NT2/D1 (cell line): ENCODE measurements at regions not wholly inside any gene's neighbourhood (a gene's known extent, or its start where the extent isn't known, plus 50 kb on each side); places are given as distances from the start of the nearest gene placed in this dataset.

Experiments used
- DNase-seq: peaks from one replicate; pipeline ENCODE4 v3.0.0-alpha.2; 2011; ENCODE audit warnings: low read depth, low spot score
- H3K27me3 ChIP-seq: 2 replicates; pipeline ENCODE4 v1.6.0; 2011; ENCODE audit warnings: mild to moderate bottlenecking; ENCODE audit not compliant: insufficient read length, insufficient read depth
- H3K36me3 ChIP-seq: 2 replicates; pipeline ENCODE4 v1.6.1; 2011; ENCODE audit warnings: mild to moderate bottlenecking, low read length, mixed read lengths; ENCODE audit not compliant: insufficient read depth, insufficient read length
- H3K4me1 ChIP-seq: 2 replicates; pipeline ENCODE4 v1.5.1; 2011; ENCODE audit not compliant: insufficient read depth, insufficient read length
- H3K4me3 ChIP-seq: 2 replicates; pipeline ENCODE4 v1.5.1; 2011; ENCODE audit warnings: low read depth; ENCODE audit not compliant: insufficient read length
- H3K9ac ChIP-seq: 2 replicates; pipeline ENCODE4 v1.6.0; 2011; ENCODE audit warnings: low read depth; ENCODE audit not compliant: insufficient read length
- H3K9me3 ChIP-seq: 2 replicates; pipeline ENCODE4 v1.5.1; 2011; ENCODE audit warnings: mild to moderate bottlenecking, low read length; ENCODE audit not compliant: insufficient read depth
- SUZ12 ChIP-seq: IDR thresholded peaks from 2 replicates; pipeline ENCODE4 v1.6.1; 2011; ENCODE audit not compliant: insufficient read length, insufficient read depth; ENCODE audit errors: extremely low read depth
- YY1 ChIP-seq: IDR thresholded peaks from 2 replicates; pipeline ENCODE4 v1.6.1; 2011; ENCODE audit not compliant: insufficient read length, insufficient read depth
- ZNF274 ChIP-seq: IDR thresholded peaks from 2 replicates; pipeline ENCODE4 v1.6.1; 2011; ENCODE audit warnings: mild to moderate bottlenecking, low read depth, low read length

DNA sequence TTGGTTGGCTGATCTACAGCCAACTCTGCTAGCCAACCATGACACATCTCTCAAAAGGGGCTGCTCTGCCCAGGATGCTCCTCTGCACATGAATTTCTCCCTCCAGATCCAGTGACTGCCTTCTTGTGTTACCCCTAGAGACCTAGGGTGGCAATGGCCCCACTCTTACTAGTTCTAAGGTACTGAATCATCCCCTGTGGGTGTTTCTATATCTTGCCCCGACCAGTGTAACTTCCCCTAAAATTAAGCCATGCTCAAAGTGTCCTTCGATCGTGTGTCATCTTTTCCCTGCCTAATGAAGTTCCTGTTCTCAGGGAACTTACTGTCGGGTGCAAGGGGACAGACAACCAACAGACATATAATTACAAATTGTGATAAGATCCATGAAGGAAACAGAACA lies 113.3 kb downstream of the FAM76B start:
- H3K36me3 ChIP-seq: no peaks in the 10 kb centered on the region
- H3K27me3 ChIP-seq: no peaks in the 10 kb centered on the region
- H3K4me3 ChIP-seq: no peak overlapping the region
- TF ChIP-seq SUZ12: no peak
- no peak overlapping the region for H3K9ac ChIP-seq
- DNase-seq: no peak
- H3K4me1 ChIP-seq: no peaks in the 10 kb centered on the region
- no peaks in the 10 kb centered on the region for H3K9me3 ChIP-seq

DNA sequence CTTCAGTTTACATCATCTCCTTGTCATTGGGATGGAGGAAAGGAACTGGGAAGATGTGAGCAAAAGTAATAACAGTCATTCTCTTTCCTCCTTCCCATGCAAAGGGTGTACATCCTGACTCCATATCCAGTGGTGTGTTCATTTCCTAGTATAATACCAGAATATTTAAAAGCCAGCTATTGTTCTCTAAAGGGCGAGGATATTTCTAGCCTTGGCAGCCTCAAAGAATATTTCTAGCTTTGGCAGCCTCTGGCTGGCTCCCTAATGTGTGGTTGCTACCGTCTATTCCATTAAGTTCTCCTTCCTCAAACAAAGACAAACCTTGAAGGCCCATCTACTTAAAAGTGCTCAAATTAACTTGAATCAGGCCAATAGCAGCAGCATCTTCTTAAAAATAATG lies 114.0 kb downstream of the FAM76B start:
- Histone ChIP-seq H3K9me3 (no peaks in the 10 kb centered on the region), H3K9ac (no peak overlapping the region), H3K4me3 (no peak overlapping the region), H3K36me3 (no peaks in the 10 kb centered on the region), H3K4me1 (no peaks in the 10 kb centered on the region), H3K27me3 (no peaks in the 10 kb centered on the region)
- no peak for DNase-seq
- TF ChIP-seq ZNF274 (no peak), SUZ12 (no peak), YY1 (no peak)

DNA sequence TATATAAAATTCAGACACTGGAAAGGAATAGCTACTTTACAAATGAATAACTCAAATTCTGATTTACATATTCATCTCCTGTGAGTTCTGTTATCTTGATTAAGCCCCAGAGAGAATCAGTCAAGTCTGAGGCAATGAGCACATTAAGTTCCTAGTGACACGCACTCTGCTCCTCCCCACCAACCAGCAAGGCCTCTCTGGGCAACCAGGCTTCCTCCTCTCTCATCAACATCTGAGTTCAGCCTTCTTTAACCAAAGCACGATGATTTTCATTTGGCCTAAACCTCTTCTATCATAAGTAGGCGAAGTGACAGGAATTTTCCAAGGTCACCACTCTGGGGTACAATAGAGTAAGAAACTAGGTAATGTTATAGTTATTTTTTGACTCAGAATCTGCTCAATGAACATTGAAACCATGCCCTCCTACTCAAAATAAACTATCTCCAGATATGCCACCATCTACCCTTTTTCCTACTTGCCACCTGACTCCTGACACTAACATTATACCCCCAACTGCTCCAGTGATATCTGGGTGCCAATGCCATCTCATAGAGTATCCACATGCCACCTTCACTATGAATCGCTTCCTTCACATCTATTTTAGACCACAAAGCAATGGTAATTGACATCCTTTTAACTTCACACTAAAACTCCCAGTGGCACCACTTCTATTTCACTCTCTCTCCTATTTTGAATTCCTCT lies 114.8 kb downstream of the FAM76B start:
- Histone ChIP-seq H3K9ac (no peak overlapping the region), H3K27me3 (no peaks in the 10 kb centered on the region), H3K9me3 (no peaks in the 10 kb centered on the region), H3K4me3 (no peak overlapping the region), H3K36me3 (no peaks in the 10 kb centered on the region), H3K4me1 (no peaks in the 10 kb centered on the region)
- TF ChIP-seq SUZ12 (no peak), YY1 (no peak), ZNF274 (no peak)
- DNase-seq: no peak

DNA sequence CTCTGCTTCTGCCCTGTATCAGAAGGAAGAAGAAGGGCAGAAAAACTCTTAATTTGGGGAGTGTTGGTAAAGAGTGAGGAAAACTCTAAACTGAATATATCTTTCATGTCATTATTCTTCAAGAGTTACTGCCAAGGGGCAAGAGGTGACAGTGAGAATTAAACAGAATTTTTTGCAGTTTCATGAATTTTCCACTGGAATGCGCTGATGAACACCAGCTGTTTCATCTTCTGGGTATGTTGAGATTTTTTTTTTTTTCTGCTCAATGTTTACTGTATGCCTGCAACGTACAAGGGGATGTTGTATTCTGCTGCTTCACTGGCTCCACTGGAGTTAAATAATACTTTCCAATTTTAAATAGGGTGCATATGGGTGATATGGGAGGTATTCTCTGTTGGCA lies 117.8 kb downstream of the FAM76B start:
- TF ChIP-seq ZNF274: no peak
- no peak for TF ChIP-seq YY1
- no peak for TF ChIP-seq SUZ12
- Histone ChIP-seq H3K36me3 (no peaks in the 10 kb centered on the region), H3K9me3 (no peaks in the 10 kb centered on the region)

DNA sequence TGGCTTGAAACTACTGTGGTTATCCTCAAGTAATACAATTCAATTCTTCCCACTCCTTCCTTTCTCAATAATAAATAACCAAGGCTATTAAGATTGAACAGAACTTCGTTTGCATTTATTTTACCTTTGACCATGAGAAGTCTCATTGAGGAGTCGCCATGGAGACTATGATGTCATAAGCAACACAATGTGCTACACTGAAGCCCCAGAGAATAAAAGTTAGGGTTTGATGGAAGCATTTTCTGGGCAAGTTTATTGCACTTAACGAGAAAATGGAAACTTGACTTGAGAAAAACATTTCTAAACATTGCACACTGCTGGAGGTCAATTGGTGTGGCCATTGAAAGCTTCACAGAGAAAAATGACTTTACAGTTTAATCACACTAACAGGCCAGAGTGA lies 121.5 kb downstream of the FAM76B start:
- no peaks in the 10 kb centered on the region for H3K36me3 ChIP-seq
- no peaks in the 10 kb centered on the region for H3K9me3 ChIP-seq
- H3K9ac ChIP-seq: no peak overlapping the region
- H3K27me3 ChIP-seq: no peaks in the 10 kb centered on the region
- DNase-seq: no peak
- no peak overlapping the region for H3K4me3 ChIP-seq
- TF ChIP-seq ZNF274: no peak
- no peak for TF ChIP-seq YY1
- TF ChIP-seq SUZ12: no peak
- H3K4me1 ChIP-seq: no peaks in the 10 kb centered on the region

More for the DNA sequence above, 117.8 kb downstream of the FAM76B start:
- no peaks in the 10 kb centered on the region for H3K4me1 ChIP-seq
- H3K4me3 ChIP-seq: no peak overlapping the region
- no peaks in the 10 kb centered on the region for H3K27me3 ChIP-seq
- no peak overlapping the region for H3K9ac ChIP-seq
- no peak for DNase-seq

DNA sequence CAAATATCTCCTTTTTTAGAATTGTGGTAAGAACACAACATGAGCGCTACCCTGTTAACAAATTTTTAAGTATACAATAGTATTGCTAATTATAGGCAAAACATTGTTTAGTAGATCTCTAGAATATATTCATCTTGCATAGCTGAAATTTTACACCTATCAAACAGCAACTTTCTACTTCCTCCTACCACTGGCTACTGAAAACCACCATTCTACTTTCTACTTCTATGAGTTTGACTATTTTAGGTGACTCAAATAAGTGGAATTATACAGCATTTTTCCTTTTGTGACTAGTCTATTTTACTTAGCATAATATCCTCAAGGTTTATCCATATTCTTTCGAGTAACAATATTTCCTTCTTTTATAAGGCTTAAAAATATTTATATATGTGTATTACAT lies 128.4 kb downstream of the FAM76B start:
- TF ChIP-seq ZNF274 (no peak), YY1 (no peak), SUZ12 (no peak)
- Histone ChIP-seq H3K36me3 (no peaks in the 10 kb centered on the region), H3K9me3 (no peaks in the 10 kb centered on the region), H3K27me3 (no peaks in the 10 kb centered on the region), H3K4me3 (no peak overlapping the region), H3K9ac (no peak overlapping the region), H3K4me1 (no peaks in the 10 kb centered on the region)
- no peak for DNase-seq

DNA sequence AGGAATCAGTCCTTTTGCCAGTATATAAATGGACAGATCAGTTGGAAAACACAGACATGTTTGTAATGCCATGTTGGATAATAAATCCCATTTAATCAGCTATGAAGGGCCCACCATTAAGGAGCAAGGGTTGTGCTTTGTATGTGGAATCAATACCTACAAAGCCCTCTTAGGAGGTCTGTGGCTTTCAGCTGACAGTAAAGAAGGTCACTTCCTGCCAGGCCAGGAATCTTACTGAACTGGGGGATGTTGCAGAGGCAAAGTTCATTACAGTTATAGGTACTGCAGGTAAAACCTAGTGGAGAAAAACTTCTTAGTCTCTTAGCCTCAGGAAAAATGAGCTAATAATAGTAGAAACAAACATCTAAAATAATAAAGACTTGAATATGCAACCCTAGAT lies 129.5 kb downstream of the FAM76B start:
- no peak overlapping the region for H3K9ac ChIP-seq
- H3K4me3 ChIP-seq: no peak overlapping the region
- TF ChIP-seq ZNF274: no peak
- TF ChIP-seq SUZ12: no peak
- TF ChIP-seq YY1: no peak
- H3K27me3 ChIP-seq: no peaks in the 10 kb centered on the region
- H3K4me1 ChIP-seq: no peaks in the 10 kb centered on the region
- no peaks in the 10 kb centered on the region for H3K9me3 ChIP-seq
- no peak for DNase-seq
- no peaks in the 10 kb centered on the region for H3K36me3 ChIP-seq

DNA sequence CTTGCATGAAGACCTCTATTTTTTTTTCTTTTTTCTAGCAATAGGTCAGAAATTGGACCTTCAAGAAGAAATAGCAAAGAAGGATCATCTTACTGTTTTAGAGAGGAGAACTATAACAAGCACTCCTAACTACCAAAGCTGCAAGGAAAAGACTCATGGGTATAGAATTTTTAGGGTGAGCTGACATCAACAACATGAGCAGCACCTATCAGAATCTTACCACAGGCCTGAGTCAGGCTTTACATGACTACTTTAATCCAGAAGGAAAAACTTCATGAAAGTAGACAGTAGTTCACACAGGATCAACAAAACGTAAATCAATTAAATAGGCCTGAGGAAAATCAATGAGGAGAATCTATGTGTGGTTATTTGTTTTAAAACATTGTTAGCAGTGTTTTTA lies 130.5 kb downstream of the FAM76B start:
- Histone ChIP-seq H3K4me1 (no peaks in the 10 kb centered on the region), H3K9ac (no peak overlapping the region), H3K27me3 (no peaks in the 10 kb centered on the region), H3K4me3 (no peak overlapping the region), H3K36me3 (no peaks in the 10 kb centered on the region), H3K9me3 (no peaks in the 10 kb centered on the region)
- DNase-seq: no peak
- no peak for TF ChIP-seq SUZ12
- TF ChIP-seq YY1: no peak
- no peak for TF ChIP-seq ZNF274
